LNCAP (cell line): ENCODE measurements at regions not wholly inside any gene's neighbourhood (a gene's known extent, or its start where the extent isn't known, plus 50 kb on each side); places are given as distances from the start of the nearest gene placed in this dataset.

Experiments used
- CTCF ChIP-seq: fragments of 450-650 bp; IDR thresholded peaks from 2 replicates; pipeline ENCODE4 v1.5.1; 2017; ENCODE audit warnings: mild to moderate bottlenecking

- TF ChIP-seq CTCF = no peak
Observed at GRCh38 chr1:106814418-106814817, 242.1 kb upstream of the PRMT6 start.

GRCh38 chr1:106817575-106817974, 238.9 kb upstream of the PRMT6 start:
- TF ChIP-seq CTCF = no peak

GRCh38 chr1:106831511-106831910, 225.0 kb upstream of the PRMT6 start:
- TF ChIP-seq CTCF = no peak

GRCh38 chr1:106836708-106837107, 219.8 kb upstream of the PRMT6 start:
- TF ChIP-seq CTCF = no peak

- TF ChIP-seq CTCF = no peak
Observed at GRCh38 chr1:106843518-106843917, 213.0 kb upstream of the PRMT6 start.

GRCh38 chr1:106846656-106847055, 209.8 kb upstream of the PRMT6 start:
- TF ChIP-seq CTCF = no peak

- no peak for TF ChIP-seq CTCF
Observed at GRCh38 chr1:106861110-106861509, 195.4 kb upstream of the PRMT6 start.

GRCh38 chr1:106868828-106869227, 187.6 kb upstream of the PRMT6 start:
- TF ChIP-seq CTCF = no peak
